Hematopoietic multipotent progenitor cell treated with erythropoietin and hydrocortisone succinate and interleukin-3 and kit ligand, for 17 days (in vitro differentiated cells): ENCODE measurements at regions not wholly inside any gene's neighbourhood (a gene's known extent, or its start where the extent isn't known, plus 50 kb on each side); places are given as distances from the start of the nearest gene placed in this dataset.

Experiments used
- DNase-seq: peaks from one replicate; pipeline ENCODE4 v3.0.0-alpha.2; 2015; ENCODE audit warnings: low spot score

GRCh38 chr20:40958598-40958997 lies 70.0 kb upstream of the TOP1 start:
- no peak for DNase-seq

GRCh38 chr20:40959325-40960092 lies 69.1 kb upstream of the TOP1 start:
- DNase-seq = no peak

- no peak for DNase-seq
These were observed 68.5 kb upstream of the TOP1 start for GRCh38 chr20:40960101-40960500.

GRCh38 chr20:40960521-40960956 lies 68.1 kb upstream of the TOP1 start:
- DNase-seq = no peak

GRCh38 chr20:40961176-40961575 lies 67.4 kb upstream of the TOP1 start:
- DNase-seq = no peak

- no peak for DNase-seq
These were observed 66.7 kb upstream of the TOP1 start for GRCh38 chr20:40961686-40962640.

GRCh38 chr20:40962733-40963504 lies 65.7 kb upstream of the TOP1 start:
- peak; percentile 69 for DNase-seq

- no peak for DNase-seq
These were observed 65.1 kb upstream of the TOP1 start for GRCh38 chr20:40963505-40963845.

GRCh38 chr20:40965671-40966070 lies 63.0 kb upstream of the TOP1 start:
- DNase-seq = no peak

GRCh38 chr20:40966103-40966502 lies 62.5 kb upstream of the TOP1 start:
- DNase-seq = no peak

GRCh38 chr20:40966516-40967185 lies 62.0 kb upstream of the TOP1 start:
- DNase-seq = no peak

- no peak for DNase-seq
These were observed 60.9 kb upstream of the TOP1 start for GRCh38 chr20:40967700-40968099.

GRCh38 chr20:40968816-40969562 lies 59.6 kb upstream of the TOP1 start:
- peak; percentile 83 for DNase-seq

- DNase-seq = no peak
These were observed 58.4 kb upstream of the TOP1 start for GRCh38 chr20:40970218-40970617.

- DNase-seq = no peak
These were observed 51.4 kb upstream of the TOP1 start for GRCh38 chr20:40977218-40977617.

- no peak for DNase-seq
These were observed 49.9 kb upstream of the TOP1 start for GRCh38 chr20:40978761-40979160.
